ENCODE measurements at regions not wholly inside any gene's neighbourhood (a gene's known extent, or its start where the extent isn't known, plus 50 kb on each side); places are given as distances from the start of the nearest gene placed in this dataset.
"Not testable (repeated sequence)": the region's sequence is repeated elsewhere in the genome, so short reads cannot be mapped to it uniquely, and the experiment has no call there.

DNA sequence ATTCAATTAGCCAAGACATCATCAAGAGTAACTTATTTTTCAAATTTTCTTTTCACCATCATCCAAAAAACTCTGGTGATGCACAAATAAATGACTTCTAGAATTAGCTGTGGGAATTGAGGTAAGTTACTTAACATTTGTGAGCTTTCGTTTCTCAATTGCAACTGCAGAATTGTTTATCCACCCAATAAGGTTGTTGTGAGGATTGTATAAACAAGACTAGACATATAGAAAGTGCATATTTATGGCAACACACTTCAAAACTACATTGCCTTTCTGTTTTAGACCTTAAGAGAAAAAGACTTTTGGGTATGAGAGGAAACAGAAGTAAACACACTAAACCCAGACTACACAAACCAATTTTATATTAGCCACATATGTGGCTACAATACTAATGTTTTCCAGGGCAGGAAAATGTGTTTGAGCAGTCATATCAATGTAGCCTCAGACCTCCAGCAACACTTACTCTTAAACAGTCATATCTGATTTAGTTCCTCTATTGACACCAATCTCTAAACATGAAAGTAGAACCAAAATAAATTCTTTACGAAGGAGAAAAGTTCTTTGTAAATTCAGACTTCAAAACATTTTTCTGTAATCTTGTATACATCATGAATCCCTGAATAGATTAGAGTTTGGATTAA is 488.0 kb upstream of the CYLC2 start:
- DNase-seq (ENCODE audit: low spot score) = no peak

DNA sequence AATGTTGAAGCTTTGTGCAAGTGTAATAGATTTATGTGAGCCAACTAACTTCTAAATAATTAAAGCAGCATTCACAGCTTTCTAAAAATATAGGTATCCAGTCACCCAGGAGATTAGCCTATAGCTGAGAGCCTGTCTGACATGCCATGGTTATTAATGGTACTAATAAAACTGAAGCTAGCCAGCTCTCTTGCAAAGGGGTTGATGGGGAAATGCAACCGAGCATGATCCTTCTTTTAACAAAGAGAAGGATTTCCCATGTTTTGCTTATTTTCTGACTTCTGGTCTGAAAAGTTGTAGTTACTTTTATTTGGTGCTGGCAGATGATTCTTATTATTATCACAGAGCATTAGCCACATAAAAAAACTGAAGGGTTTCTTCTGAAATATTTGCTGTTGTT is 488.7 kb upstream of the CYLC2 start:
- no peak for DNase-seq (ENCODE audit: low spot score)

DNA sequence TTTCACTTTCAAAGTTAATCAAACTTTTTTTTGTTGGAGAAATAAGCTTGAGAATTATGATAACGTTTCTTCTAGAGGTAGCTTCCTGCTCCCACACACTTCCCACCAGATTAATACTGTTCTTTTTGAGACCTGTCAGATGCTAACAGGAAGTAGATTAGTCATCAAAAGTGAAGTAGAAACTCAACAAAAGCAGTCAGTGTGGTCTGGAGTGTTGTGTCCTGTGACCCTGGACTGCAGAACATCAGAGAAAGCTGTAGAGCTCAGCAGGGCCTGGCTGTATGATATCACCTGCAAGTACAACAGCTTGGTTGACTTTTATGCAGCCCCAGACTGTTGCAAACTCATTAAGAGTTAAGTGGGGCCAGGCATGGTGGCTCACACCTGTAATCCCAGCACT is 495.7 kb upstream of the CYLC2 start:
- no peak for DNase-seq (ENCODE audit: low spot score)

DNA sequence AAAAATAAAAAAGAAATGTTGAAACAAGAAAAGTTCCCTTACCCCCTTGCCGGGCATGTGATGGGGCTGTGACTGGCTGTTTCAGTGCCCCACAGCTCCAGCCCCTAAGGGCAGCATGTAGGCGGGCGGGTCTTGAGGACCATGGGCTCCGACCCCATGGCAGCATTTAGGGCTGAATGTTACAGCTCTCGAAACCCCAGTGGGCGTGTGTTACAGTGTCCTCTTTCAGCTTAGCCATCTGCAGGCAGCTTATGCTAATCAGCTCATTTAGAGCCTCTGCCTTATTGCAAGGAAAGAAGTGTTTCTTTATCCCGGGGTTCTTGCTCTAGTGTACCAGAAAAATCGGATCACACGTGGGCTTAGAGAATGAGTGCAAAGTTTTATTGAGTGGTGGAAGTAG is 497.4 kb upstream of the CYLC2 start:
- DNase-seq (ENCODE audit: low spot score) = no peak

DNA sequence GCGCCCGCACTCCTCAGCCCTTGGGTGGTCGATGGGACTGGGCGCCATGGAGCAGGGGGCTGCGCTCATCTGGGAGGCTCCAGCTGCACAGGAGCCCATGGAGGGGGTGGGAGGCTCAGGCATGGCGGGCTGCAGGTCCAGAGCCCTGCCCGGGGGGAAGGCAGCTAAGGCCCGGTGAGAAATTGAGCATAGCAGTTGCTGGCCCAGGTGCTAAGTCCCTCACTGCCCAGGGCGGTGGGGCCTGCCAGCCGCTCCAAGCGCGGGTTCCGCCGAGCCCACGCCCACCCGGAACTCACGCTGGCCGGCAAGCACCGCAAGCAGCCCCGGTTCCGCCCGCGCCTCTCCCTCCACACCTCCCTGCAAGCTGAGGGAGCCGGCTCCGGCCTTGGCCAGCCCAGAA is 508.2 kb upstream of the CYLC2 start:
- not testable (repeated sequence) for DNase-seq (ENCODE audit: low spot score)

DNA sequence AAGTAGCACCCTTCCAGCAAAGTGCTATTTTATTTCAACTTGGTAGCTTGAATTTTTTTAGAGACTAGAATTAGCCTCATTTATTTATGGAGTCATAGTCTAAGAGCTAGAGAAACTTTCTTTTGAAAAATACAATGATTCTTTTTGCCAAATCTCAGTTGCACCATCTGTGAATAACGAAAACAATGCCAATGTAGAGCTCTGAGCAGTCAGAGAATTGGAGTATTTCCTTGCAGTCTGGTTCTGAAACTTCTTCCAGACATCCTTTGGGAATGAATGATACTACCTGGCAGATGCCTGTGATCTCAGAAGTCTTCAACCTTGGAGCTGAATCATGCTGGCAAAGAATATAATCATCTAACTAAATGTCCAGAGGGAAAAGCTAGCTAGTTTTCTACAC is 511.5 kb upstream of the CYLC2 start:
- no peak for DNase-seq (ENCODE audit: low spot score)

DNA sequence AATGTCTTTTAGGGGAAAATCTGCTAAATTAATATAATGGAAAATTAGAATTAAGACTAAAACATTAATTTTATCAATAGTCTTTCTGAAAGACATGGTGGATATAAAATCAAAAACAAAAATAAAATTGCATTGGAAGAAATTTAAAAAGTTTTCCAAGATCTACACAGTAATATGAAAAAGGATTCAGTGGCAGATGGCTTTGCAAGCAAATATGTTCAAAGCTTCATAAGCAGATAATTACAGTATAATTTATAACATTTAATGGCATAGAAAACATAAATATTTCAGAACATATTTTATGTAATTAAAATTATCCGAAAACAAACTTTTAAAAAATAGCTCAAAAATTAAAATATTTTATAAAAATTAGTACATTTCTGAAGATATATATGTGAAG is 512.4 kb upstream of the CYLC2 start:
- DNase-seq (ENCODE audit: low spot score) = no peak

DNA sequence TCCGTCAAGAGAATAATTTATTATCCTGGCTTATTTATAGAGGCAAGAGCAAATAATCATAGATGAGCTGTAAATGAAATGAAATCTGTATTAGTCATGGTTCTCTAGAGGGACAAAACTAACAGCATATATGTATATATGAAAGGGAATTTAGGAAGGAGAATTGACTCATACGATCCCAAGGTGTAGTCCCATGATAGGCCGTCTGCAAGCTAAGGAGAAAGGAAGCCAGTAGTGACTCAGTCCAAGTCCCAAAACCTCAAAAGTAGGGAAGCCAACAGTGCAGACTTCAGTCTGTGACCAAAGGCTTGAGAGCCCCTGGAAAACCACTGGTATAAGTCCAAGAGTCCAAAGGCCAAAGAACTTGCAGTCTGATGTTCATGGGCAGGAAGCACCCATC is 515.9 kb upstream of the CYLC2 start:
- DNase-seq (ENCODE audit: low spot score) = no peak

DNA sequence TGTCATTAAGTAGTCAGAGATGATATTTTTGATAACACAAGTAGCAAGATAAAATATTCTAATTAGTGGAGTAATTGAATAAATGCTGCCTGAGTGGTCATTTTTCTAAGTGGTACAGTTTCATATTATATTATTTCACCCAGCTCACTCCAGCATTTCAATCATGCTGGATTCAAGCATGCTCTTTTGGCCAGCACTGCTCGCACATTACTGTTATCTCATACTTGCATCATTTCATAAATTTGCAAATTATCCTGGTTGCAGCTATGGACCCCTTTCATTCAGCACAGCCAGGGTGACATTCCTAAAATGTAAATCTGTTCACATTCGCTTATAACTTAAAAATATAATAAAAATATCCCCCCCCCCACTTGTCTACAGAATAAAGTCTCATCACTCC is 520.8 kb upstream of the CYLC2 start:
- DNase-seq (ENCODE audit: low spot score) = no peak

DNA sequence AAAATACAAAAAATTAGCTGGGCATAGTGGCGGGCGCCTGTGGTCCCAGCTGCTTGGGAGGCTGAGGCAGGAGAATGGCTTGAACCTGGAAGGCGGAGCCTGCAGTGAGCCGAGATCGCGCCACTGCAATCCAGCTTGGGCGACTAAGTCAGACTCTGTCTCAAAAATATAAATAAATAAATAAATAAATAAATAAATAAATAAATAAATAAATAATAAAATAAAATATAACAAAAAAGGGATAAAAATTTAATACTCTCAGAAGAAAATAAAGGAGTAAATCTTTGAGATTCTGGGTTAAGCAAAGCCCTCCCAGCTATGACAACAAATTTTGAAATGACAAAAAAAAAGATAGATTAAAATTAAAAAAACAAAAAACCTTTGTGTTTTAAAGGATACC is 525.7 kb upstream of the CYLC2 start:
- DNase-seq (ENCODE audit: low spot score) = not testable (repeated sequence)

DNA sequence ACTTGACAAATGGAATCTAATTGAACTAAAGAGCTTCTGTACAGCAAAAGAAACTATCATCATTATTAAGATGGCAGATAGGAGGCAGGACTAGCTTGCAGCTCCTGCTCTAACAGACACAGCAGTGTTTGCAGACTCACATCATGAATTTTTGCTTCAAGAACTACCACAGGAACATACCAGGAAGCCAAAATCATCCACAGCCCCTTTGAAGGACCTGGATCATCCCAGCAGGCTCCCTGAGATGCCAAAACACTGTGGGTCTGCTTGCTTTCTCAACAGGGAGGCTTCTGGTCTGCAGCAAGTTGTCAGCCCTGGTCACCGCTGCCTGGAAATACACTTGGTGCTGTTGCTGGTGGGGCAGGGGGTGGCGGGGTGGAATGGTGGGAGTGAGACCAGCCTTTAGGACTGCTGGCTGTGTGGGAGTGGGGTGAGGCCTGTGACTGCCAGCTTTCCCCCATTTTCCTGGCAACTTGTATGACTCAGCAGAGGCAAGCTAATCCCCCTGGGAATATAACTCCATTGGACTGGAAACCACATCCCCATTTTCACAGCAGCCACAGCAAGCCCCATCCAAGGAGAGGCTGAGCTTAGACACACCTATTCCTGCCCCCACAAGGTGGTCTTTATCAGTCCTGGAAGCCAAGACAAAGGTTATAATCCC is 533.8 kb upstream of the CYLC2 start:
- no peak for DNase-seq (ENCODE audit: low spot score)

DNA sequence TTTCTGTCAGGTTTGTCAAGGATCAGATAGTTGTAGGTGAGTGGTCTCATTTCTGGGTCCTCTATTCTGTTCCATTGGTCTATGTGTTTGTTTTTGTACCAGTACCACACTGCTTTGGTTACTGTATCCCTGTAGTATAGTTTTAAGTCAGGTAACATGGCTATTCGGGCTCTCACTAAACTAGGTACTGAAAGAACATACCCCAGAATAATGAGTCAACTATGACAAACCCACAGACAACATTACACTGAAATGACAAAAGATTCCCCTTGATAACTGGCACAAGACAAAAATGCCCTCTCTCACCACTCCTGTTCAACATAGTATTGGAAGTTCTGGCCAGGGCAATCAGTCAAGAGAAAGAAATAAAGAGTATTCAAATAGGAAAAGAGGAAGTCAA is 535.3 kb upstream of the CYLC2 start:
- no peak for DNase-seq (ENCODE audit: low spot score)

DNA sequence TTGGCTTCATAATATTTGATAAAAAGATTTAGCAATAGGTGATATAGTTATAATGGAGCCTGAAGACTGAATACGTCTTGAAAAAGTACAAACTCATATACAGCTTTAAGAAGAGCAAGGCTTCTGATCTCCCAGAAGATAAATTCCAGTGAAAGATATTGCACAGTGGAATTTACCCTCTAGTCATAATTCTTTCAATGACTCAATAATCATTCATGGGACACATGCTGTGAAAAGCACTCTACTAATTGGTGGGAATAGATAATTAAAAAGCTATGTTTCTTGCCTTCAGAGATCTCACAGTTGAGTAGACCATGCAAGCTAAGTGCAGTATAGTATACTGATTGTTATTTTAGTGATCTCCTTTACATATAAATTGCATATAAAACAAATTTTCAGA is 538.6 kb upstream of the CYLC2 start:
- DNase-seq (ENCODE audit: low spot score) = no peak

DNA sequence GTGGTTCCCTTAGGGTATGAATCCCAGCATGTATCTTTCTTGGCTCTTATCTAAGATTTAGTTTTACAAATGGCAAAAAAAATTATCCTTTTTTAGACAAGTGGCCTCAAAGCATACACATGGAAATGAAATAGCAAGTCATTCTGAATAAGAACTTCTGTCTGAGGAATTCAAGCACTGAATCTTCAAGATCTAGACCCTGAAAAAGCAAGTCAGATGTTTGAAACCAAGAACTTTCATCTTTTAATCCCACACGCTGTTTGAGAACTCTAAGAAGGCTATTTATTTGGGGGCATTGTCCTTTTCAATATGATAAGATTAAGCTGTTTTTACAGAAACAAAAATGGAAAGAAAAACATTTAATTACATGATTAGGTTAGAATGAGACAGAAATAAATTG is 549.2 kb upstream of the CYLC2 start:
- DNase-seq (ENCODE audit: low spot score) = no peak

DNA sequence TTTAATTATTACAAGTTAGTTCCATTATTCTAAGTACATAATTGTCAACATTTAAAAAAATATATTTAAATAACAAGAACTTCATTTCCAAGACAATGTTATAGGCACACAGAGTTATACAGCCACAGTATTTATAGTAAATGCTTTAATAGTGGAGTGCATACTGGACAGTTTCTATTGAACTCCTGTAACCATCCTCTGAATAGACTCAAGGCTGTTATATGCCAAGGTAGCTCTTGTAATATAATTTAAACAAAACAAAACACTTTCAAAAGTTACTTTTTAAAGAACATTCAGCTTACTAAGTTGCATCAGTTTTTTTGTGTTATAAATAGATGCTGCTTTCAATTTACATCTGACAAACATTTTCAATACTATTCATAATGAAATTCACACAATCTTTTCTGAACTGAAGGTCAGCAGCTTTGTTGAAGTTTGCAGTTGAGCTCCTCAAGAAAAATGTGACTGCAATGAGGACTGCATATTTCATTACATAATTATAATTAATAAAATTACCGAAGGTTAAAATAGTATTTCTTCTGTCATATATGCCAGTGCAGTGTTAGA is 549.9 kb upstream of the CYLC2 start:
- DNase-seq (ENCODE audit: low spot score) = no peak

DNA sequence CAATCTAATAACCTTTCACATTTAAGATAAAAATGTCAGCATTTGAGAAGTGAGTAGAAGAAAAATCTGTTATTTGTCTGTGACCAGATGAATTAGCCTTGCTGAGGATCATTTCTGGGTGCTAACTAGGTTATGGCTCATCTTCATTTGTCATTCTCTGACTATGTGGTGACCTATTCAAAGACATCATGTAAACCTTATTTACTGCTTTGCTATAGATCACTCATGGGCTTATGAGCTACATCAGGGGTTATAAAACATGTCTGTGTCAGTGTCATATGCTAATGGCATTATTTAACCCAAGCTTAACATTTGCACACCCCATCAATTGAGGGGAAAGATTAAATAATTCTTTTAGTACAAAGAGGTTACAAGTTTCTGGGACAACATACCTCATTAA is 555.5 kb upstream of the CYLC2 start:
- DNase-seq (ENCODE audit: low spot score) = no peak

DNA sequence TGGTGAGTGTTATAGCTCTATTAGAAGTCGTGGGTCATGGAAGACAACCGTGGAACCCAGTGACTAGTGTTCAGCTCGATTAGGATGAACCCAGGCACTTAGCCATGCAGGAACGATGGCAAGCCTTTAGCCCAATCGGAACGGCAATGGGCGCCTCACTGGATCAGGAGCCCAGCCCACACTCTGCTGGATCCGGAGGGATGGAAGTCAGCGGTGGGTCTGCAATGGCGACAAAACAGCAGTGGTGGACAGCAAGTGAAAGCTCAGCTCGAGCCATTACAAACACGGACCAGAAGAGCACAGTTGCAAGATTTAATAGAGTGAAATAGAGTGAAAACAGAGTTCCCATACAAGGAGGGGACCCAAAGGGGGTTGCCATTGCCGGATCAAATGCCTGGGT is 558.5 kb upstream of the CYLC2 start:
- DNase-seq (ENCODE audit: low spot score) = not testable (repeated sequence)

DNA sequence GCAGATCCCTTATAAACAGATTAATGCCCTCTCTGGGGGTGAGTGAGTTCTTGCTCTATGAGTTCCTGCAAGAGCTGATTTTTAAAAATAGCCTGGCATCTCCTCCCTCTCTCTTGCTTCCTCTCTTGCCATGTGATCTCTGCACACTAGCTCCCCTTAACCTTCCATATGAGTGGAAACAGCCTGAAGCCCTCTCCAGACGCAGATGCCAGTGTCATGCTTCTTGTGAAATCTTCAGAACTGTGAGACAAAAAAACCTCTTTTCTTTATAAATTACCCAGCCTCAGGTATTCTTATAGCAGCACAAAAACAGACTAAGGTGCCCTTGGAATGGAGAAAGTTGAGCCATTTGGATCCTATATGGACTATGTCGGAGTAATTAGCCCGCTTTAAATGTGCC is 559.7 kb upstream of the CYLC2 start:
- DNase-seq (ENCODE audit: low spot score) = no peak

DNA sequence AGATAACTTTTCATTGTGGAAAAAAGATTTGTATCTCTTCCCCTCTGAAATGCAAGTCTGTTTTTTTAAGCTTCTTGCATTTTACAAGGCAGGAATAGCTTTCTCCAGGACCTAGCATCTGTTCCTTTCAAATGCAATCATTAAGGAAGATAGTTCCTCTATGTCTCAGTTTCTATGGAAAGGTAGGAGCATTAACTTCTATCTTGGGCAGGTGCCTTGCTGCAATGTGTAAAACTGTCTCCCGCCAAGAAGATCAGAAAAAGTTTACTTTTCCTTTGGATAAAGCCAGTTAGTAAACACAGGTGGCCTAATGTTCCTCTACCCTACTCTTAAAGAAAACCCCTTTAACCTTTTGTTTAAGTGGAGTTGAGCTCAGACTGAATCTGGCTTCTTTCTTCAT is 560.6 kb upstream of the CYLC2 start:
- no peak for DNase-seq (ENCODE audit: low spot score)

DNA sequence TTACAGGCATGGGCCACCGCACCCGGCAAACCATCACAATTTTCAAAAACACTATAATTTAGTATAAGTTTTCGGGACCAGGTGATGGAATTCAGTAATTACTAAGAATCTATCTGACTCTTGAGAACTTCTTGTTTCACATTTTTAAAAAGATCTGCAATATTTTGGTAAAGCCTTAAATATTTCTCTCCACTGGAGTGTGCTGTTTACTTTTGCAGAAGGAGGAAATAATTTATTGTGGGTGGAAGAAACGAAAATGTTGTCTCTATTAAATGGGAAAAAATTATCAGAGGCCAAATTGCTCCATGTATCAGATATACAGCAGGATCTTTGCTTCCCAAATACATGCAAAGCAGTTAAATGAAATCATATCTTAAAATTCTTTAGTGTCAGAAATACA is 566.8 kb upstream of the CYLC2 start:
- no peak for DNase-seq (ENCODE audit: low spot score)

DNA sequence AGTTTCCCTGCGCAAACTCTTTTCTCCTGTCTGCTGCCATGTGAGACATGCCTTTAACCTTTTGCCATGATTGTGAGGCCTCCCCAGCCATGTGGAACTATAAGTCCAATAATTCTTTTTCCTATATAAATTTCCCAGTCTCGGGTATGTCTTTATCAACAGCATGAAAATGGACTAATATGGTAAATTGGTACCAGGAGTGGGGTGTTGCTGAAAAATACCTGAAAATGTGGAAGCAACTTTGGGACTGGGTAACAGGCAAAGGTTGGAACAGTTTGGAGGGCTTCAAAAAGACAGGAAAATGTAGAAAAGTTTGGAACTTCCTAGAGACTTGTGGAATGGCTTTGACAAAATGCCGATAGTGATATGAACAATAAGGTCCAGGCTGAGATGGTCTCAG is 578.9 kb upstream of the CYLC2 start:
- DNase-seq (ENCODE audit: low spot score) = not testable (repeated sequence)

DNA sequence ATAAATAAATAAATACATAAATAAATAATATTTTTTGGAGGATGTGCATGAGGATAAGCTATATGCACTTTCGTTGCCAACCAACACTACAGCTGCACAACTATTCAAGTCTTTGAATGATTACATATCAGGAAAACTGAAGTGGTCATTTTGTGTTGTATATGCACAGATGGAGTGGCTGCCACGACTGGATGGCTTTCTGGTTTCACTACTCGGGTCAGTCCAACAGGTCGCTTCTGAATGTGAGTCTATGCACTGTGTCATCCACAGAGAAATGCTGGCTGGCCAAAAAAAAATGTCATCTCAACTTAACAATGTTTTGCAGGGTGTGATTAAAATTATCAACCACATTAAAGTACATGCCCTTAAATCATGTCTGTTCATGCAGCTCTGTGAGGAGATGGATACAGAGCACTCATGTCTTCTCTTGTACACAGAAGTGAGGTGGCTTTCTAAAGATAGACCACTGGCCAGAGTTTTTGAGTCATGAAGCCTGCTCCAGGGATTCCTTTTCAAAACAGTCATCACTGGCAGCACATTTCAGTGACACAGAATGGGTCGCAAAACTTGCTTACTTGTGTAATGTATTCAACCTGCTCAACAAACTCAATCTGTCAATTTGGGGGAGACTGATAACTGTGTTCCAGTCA is 589.8 kb upstream of the CYLC2 start:
- DNase-seq (ENCODE audit: low spot score) = no peak

DNA sequence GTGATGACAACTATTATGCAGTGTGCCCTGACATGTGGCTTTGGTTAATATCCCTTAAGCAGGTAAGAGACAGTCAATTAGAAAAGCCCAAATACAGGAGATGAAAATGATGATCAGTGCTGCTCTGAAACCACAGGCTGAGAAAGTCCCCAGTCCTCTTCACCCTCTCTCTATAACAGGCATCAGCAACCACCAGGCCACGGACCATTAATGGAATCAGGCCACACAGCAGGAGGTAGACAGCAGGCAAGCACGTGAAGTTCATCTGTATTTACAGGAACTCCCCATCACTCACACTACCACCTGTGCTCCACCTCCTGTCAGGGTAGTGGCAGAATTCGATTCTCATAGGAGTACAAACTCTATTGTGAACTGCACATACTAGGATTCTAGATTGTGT is 591.6 kb upstream of the CYLC2 start:
- no peak for DNase-seq (ENCODE audit: low spot score)
